Natural killer cell (primary cell): ENCODE measurements at regions not wholly inside any gene's neighbourhood (a gene's known extent, or its start where the extent isn't known, plus 50 kb on each side); places are given as distances from the start of the nearest gene placed in this dataset.

Experiments used
- ATAC-seq, 3 donors: fragments of 150-1000 bp in 2 of 3; fragments of 200-7000 bp in 1 of 3; cut with Tn5 transposase; 1 replicate in 1 of 3; 2 replicates in 2 of 3; pipeline ENCODE4 v1.10.0; 2021; ENCODE audit warnings: mild to moderate bottlenecking in 2 of 3, moderate library complexity in 2 of 3
- DNase-seq, 2 donors: peaks; one replicate each; pipeline versions ENCODE4 v3.0.0 to v3.0.0-alpha.2; 2013 to 2021; ENCODE audit warnings: mixed read lengths in 1 of 2
- H3K27ac ChIP-seq: one replicate; pipeline ENCODE4 v1.5.1; 2013; ENCODE audit warnings: mild to moderate bottlenecking, low read length
- H3K27me3 ChIP-seq: one replicate; pipeline ENCODE4 v1.6.1; 2013; ENCODE audit warnings: low read length; ENCODE audit not compliant: control insufficient read depth, insufficient read depth
- H3K36me3 ChIP-seq: one replicate; pipeline ENCODE4 v1.6.1; 2013; ENCODE audit warnings: low read length; ENCODE audit not compliant: control insufficient read depth, insufficient read depth
- H3K4me1 ChIP-seq: one replicate; pipeline ENCODE4 v1.6.1; 2013; ENCODE audit warnings: low read length; ENCODE audit not compliant: control insufficient read depth, insufficient read depth
- H3K4me3 ChIP-seq: one replicate; pipeline ENCODE4 v1.5.1; 2013; ENCODE audit warnings: low read length
- H3K9me3 ChIP-seq: one replicate; pipeline ENCODE4 v1.6.1; 2013; ENCODE audit warnings: low read length; ENCODE audit not compliant: control insufficient read depth, insufficient read depth
- H3K27ac Mint-ChIP-seq, 2 donors: one replicate each; pipeline ENCODE4 v1.8.0; 2022; ENCODE audit warnings: mild to moderate bottlenecking in 2 of 2, mixed read lengths in 2 of 2, moderate library complexity in 1 of 2
- H3K27me3 Mint-ChIP-seq, 2 donors: one replicate each; pipeline ENCODE4 v1.8.0; 2022; ENCODE audit warnings: low read depth in 2 of 2, mixed read lengths in 2 of 2
- H3K36me3 Mint-ChIP-seq: one replicate; pipeline ENCODE4 v1.8.0; 2022; ENCODE audit warnings: mixed read lengths
- H3K4me1 Mint-ChIP-seq, 2 donors: one replicate each; pipeline ENCODE4 v1.8.0; 2022; ENCODE audit warnings: mixed read lengths in 2 of 2
- H3K4me3 Mint-ChIP-seq: one replicate; pipeline ENCODE4 v1.8.0; 2022; ENCODE audit warnings: mild to moderate bottlenecking, moderate library complexity, mixed read lengths
- H3K9me3 Mint-ChIP-seq, 2 donors: one replicate each; pipeline ENCODE4 v1.8.0; 2022; ENCODE audit warnings: mixed read lengths in 2 of 2
- CTCF ChIP-seq: fragments of 200-600 bp; IDR thresholded peaks from one replicate; pipeline ENCODE4 v1.8.0; 2022; ENCODE audit warnings: antibody characterized with exemption
- WGBS: methylation state at CpG from one replicate; pipeline ENCODE4 v1.1.7; 2013; ENCODE audit warnings: missing lambda C conversion rate; ENCODE audit not compliant: insufficient coverage; 5-methylcytosine and 5-hydroxymethylcytosine counted together
- intact Hi-C: fragments of 100-400 bp; cut with micrococcal nuclease; formaldehyde crosslinking; loops from one replicate; pipeline ENCODE4 v1.14.2; 2022

GRCh38 chr15:47582233-47582632 is 135.1 kb upstream of the SEMA6D start:
- H3K9me3 ChIP-seq = no peaks in the 10 kb centered on the region
- Mint-ChIP-seq H3K27me3 (no peaks in the 10 kb centered on the region), H3K27ac (no peak overlapping the region), H3K4me1 (no peaks in the 10 kb centered on the region), H3K9me3 (no peaks in the 10 kb centered on the region), H3K4me3 (no peak overlapping the region), H3K36me3 (no peaks in the 10 kb centered on the region)
- intact Hi-C loops = no loop called here
- ATAC-seq = no peak
- no peaks in the 10 kb centered on the region for H3K36me3 ChIP-seq
- H3K4me3 ChIP-seq = no peak overlapping the region
- WGBS = 72% methylated on average over 4 of the region's 4 CpGs
- no peaks in the 10 kb centered on the region for H3K4me1 ChIP-seq
- DNase-seq = no peak
- H3K27ac ChIP-seq = no peak overlapping the region
- H3K27me3 ChIP-seq = no peaks in the 10 kb centered on the region
- TF ChIP-seq CTCF = no peak

- intact Hi-C loops = no loop called here
- Histone ChIP-seq H3K27ac (no peak overlapping the region), H3K36me3 (no peaks in the 10 kb centered on the region), H3K4me1 (no peaks in the 10 kb centered on the region), H3K27me3 (no peaks in the 10 kb centered on the region), H3K4me3 (no peak overlapping the region), H3K9me3 (no peaks in the 10 kb centered on the region)
- no peak for ATAC-seq
- no peak for DNase-seq
- H3K36me3 Mint-ChIP-seq = no peaks in the 10 kb centered on the region
- H3K4me1 Mint-ChIP-seq = no peaks in the 10 kb centered on the region
- H3K4me3 Mint-ChIP-seq = no peak overlapping the region
- H3K27me3 Mint-ChIP-seq = no peaks in the 10 kb centered on the region
- no peak for TF ChIP-seq CTCF
- H3K9me3 Mint-ChIP-seq = peaks cover 0 to under 1% of the 10 kb centered on the region in 2 donors
- WGBS = 88% methylated on average over 3 of the region's 3 CpGs
- no peak overlapping the region for H3K27ac Mint-ChIP-seq
These were observed 133.0 kb upstream of the SEMA6D start for GRCh38 chr15:47584316-47584715.

GRCh38 chr15:47586653-47587224 is 130.6 kb upstream of the SEMA6D start:
- ATAC-seq (no peak), DNase-seq (no peak)
- Histone ChIP-seq H3K27ac (no peak overlapping the region), H3K36me3 (no peaks in the 10 kb centered on the region), H3K4me1 (no peaks in the 10 kb centered on the region), H3K27me3 (no peaks in the 10 kb centered on the region), H3K9me3 (no peaks in the 10 kb centered on the region), H3K4me3 (no peak overlapping the region)
- H3K27me3 Mint-ChIP-seq = no peaks in the 10 kb centered on the region
- H3K9me3 Mint-ChIP-seq = peaks cover 2 to 3% of the 10 kb centered on the region in 2 donors
- no peaks in the 10 kb centered on the region for H3K4me1 Mint-ChIP-seq
- intact Hi-C loops = no loop called here
- 57% methylated on average over 3 of the region's 6 CpGs for WGBS
- no peak for TF ChIP-seq CTCF
- no peaks in the 10 kb centered on the region for H3K36me3 Mint-ChIP-seq
- no peak overlapping the region for H3K27ac Mint-ChIP-seq
- H3K4me3 Mint-ChIP-seq = no peak overlapping the region
